ENCODE measurements at regions not wholly inside any gene's neighbourhood (a gene's known extent, or its start where the extent isn't known, plus 50 kb on each side); places are given as distances from the start of the nearest gene placed in this dataset.

- TF ChIP-seq CTCF (conservative IDR thresholded peaks at IDR 0.05; ENCODE audit: low read length): no peak
- TF ChIP-seq EZH2phosphoT487 (IDR thresholded peaks at IDR 0.05; ENCODE audit: borderline replicate concordance): no peak
Measured at GRCh38 chr4:119696963-119697362, 68.4 kb upstream of the PDE5A start.
